Skeletal muscle tissue (tissue), 3 donors: ENCODE measurements at regions not wholly inside any gene's neighbourhood (a gene's known extent, or its start where the extent isn't known, plus 50 kb on each side); places are given as distances from the start of the nearest gene placed in this dataset.

Experiments
- H3K27ac ChIP-seq: one replicate; pipeline ENCODE4 v1.7.0; 2013; ENCODE audit warnings: mild to moderate bottlenecking, low read depth, low read length, inconsistent platforms
- H3K27me3 ChIP-seq, 3 donors: one replicate each; pipeline ENCODE4 v1.7.0; 2013; ENCODE audit warnings: low read length in 3 of 3; ENCODE audit not compliant: control insufficient read depth in 3 of 3, insufficient read depth in 3 of 3
- H3K36me3 ChIP-seq, 3 donors: one replicate each; pipeline ENCODE4 v1.7.0; 2013; ENCODE audit warnings: low read length in 3 of 3; ENCODE audit not compliant: control insufficient read depth in 3 of 3, insufficient read depth in 3 of 3
- H3K4me1 ChIP-seq, 3 donors: one replicate each; pipeline ENCODE4 v1.7.0; 2013; ENCODE audit warnings: low read length in 3 of 3, mild to moderate bottlenecking in 3 of 3; ENCODE audit not compliant: control insufficient read depth in 3 of 3, insufficient read depth in 3 of 3
- H3K4me3 ChIP-seq, 3 donors: one replicate each; pipeline ENCODE4 v1.7.0; 2013; ENCODE audit warnings: low read length in 3 of 3
- H3K9ac ChIP-seq, 3 donors: one replicate each; pipeline ENCODE4 v1.7.0; 2013; ENCODE audit warnings: low read length in 3 of 3, mild to moderate bottlenecking in 3 of 3, moderate library complexity in 2 of 3, low read depth in 1 of 3
- H3K9me3 ChIP-seq, 3 donors: one replicate each; pipeline ENCODE4 v1.7.0; 2013; ENCODE audit warnings: low read length in 3 of 3; ENCODE audit not compliant: control insufficient read depth in 3 of 3
- donor health status: Osteomylitis.

DNA sequence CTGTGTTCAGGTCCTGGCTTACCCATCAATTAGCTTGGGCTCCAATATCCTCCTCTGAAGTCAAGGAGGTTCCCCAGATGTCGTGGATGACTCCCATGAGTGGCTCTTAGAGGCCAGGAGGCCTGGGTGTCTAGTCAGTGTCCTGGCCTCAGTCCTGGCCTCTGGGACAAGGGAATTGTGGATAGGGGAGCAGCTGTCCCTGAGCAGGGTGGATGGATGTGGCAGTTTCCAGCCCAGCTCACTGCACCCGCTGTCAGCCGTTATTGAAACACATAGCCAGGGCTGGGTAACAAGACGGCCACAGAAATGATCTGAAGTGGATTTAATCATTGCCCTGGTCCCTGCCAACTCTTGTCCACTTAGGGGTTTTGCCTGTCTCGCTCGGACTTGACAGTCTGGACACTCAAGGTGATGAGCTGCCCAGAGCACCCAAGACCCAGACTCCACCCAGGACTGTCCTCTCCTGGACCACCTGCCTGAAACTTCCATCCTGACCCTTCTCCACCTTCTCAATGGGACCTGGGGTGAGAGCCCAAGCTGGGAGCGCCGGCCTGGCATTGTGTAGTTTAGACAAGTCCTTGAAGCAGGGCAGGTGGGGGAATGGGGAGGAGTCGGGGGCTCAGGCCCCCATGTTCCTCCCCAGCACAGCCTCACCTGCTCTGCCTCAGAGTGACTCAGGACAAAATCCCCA lies 182.1 kb upstream of the SDK2 start:
- Histone ChIP-seq H3K27me3 (peaks cover 3 to 36% (median 20%) of the 10 kb centered on the region in 3 donors), H3K9ac (no peak overlapping the region), H3K36me3 (no peaks in the 10 kb centered on the region), H3K4me1 (no peaks in the 10 kb centered on the region), H3K9me3 (no peaks in the 10 kb centered on the region), H3K4me3 (no peak overlapping the region), H3K27ac (no peak overlapping the region)

DNA sequence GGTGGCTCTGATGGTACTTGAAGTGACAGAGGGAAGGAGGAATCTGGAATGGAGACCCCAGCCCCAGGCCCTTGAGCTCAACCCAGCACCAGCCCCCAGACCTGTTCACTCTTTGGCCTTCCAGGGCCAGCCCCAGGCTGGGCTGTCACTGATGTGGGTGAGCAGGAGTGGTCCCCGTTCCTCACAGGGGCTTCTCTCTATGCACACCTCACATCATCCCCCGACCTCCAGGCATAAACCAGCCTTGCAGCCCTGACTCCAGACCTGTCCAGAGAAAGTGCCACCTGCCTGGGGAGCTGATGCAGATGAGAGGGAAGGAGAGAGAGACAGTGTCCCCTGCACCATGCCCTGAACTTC lies 182.6 kb upstream of the SDK2 start:
- Histone ChIP-seq H3K36me3 (no peaks in the 10 kb centered on the region), H3K9ac (no peak overlapping the region), H3K4me1 (no peaks in the 10 kb centered on the region), H3K9me3 (no peaks in the 10 kb centered on the region), H3K27me3 (peaks cover 3 to 40% (median 22%) of the 10 kb centered on the region in 3 donors), H3K4me3 (no peak overlapping the region), H3K27ac (no peak overlapping the region)

DNA sequence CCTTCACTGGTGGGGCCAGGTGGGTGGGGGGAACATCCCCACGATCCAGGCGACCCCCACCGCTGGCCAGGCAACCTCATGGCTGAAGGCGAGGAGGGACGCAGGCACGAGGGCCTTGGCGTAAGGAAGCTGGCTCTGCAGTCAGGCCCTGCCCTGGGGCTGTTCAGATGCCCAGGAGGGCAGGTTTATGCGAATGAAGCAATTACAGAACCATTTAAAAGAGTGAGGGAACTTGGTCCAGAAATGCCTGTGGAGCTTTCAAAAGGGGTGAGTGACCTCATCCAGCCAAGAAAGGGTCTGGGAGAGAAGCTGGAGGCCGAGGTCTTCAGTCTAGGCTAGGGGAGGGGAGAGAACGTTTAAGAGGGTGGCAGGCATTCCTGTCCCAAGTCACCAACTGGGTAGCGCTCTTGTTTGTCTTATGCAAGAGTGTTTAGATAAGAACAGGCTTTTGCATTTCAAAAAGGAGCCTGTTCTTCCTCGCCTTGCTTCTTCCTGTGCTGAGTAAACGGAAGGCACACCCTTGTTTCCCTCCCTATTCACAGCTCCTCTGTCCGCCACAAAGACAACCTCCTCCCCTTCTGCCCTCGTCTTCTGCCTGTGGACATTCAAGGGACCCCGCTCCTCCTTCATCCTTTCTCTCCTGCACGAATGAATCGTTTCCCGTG lies 183.5 kb upstream of the SDK2 start:
- Histone ChIP-seq H3K9ac (no peak overlapping the region), H3K9me3 (no peaks in the 10 kb centered on the region), H3K27ac (no peak overlapping the region), H3K36me3 (no peaks in the 10 kb centered on the region), H3K4me3 (no peak overlapping the region), H3K4me1 (no peaks in the 10 kb centered on the region), H3K27me3 (peaks cover 3 to 42% (median 22%) of the 10 kb centered on the region in 3 donors)

DNA sequence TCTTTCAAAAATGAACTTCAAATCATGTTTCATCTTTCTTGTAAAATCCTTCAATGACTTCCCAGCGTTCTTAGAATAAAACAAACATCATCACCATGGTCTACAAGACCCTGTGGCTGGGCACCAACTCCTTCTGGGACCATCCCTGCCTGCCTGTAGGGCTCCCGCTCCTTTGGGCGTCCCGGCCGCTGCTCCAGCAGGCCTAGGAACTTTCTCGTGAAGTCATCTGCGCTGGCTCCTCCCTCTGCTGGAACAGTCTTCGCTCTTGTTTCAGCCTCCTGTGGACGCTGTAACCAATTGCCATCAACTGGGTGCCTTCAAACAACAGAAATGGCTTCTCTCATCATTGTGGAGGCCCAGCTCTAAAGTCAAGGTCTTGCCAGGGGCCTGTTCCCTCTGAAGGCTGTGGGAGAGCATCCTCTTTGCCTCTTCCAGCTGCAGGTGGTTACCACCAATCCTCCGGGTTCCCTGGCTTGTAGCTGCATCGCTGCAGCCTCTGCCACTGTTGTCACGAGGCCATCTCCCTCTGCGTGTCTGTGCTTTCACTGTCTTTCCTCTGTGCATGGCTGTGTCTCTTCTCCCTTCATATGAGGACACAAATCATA lies 185.5 kb upstream of the SDK2 start:
- Histone ChIP-seq H3K4me3 (no peak overlapping the region), H3K9me3 (no peaks in the 10 kb centered on the region), H3K27ac (no peak overlapping the region), H3K36me3 (no peaks in the 10 kb centered on the region), H3K27me3 (peaks cover 4 to 37% (median 15%) of the 10 kb centered on the region in 3 donors), H3K4me1 (no peaks in the 10 kb centered on the region), H3K9ac (no peak overlapping the region)

DNA sequence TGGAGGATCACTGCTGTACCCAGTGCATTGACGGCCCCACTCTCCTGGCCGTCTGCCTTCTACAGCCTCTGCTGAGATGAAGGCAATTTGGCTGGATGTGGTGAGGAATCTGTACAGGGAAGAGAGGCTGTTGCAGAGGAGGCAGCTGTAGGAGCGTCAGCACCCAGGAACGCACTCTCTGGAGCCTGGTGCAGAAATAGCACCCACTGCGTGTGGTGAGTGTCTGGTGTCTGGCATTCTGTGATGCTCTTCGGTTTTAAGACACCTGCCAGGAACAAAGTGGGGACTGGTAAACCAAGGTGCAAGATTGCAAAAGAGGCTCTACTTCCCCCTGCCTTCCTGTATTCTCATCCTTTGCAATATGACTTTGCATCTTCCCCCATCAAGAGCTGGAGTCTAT lies 187.5 kb upstream of the SDK2 start:
- no peak overlapping the region for H3K27ac ChIP-seq
- H3K27me3 ChIP-seq, result peaks cover 4 to 38% (median 10%) of the 10 kb centered on the region in 3 donors
- no peaks in the 10 kb centered on the region for H3K4me1 ChIP-seq
- H3K4me3 ChIP-seq, result no peak overlapping the region
- no peaks in the 10 kb centered on the region for H3K9me3 ChIP-seq
- no peak overlapping the region for H3K9ac ChIP-seq
- H3K36me3 ChIP-seq, result no peaks in the 10 kb centered on the region

DNA sequence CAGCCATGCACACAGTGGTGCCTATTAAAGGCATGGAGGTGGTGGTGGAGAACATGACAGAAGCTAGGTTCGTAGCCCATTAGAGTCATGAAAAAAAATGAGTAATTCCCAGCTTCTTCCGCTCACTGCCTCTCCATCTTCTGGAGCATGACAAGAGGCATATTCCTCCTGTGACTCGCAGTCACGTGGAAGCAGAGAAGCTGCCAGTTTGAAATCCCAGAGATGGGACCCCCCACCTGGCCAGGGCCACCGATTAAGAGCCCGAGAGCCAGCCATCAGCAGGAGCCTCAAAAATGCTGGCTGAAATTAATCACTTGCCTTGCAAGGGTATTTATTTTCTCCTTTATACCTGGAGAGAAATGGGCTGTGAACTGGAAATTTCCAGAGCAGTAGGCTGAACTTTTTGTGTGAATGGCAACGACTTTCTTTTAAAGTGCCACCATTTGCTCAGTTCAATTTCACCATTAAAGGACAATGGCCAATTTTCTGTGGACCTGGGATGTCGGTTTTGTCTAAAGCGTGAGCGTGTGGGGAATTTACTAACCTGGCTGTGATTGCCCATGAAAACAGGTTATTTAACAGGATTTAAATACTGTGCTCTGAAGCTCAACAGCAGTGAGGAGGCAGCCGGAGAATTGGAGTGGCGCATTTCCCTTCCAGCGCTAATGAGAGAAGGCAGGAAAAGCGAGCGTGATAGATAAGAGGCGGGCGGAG lies 189.7 kb upstream of the SDK2 start:
- Histone ChIP-seq H3K4me3 (no peak overlapping the region), H3K9ac (no peak overlapping the region), H3K27me3 (peaks cover 5 to 46% (median 19%) of the 10 kb centered on the region in 3 donors), H3K36me3 (no peaks in the 10 kb centered on the region), H3K9me3 (no peaks in the 10 kb centered on the region), H3K27ac (no peak overlapping the region), H3K4me1 (no peaks in the 10 kb centered on the region)

DNA sequence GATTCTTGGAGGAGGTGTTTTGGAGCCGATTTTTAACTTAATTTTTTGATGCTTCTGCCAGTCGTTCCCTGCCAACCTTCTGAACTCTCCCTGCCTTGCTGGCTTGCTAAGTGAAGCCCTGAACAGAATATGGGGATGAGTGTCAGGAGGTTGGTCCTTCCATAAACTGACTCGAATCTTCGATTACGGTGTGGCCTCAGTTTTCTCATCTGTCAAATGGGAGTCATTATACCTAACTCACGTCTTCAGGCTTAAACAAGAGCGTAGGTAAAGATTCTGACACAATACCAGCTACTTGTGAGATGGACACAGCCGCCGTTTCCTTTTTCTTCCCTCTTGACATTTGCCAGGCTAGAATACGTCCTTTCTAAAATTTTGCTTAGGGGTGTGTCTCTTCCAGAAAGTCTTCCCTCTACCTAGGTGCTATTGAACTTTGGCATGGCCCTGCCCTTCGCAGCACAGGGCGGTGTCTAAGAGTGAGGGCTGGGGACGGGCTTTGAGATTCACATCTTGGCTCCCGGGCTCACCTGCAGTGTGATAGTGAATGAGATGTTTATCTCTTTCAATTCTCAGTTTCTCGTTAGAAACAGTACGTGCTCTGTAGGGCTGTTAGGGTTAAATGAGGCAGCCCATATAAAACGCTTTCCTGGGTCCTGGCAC lies 190.6 kb upstream of the SDK2 start:
- Histone ChIP-seq H3K4me1 (no peaks in the 10 kb centered on the region), H3K27ac (no peak overlapping the region), H3K27me3 (peaks cover 5 to 47% (median 21%) of the 10 kb centered on the region in 3 donors), H3K9me3 (no peaks in the 10 kb centered on the region), H3K4me3 (no peak overlapping the region), H3K9ac (no peak overlapping the region), H3K36me3 (no peaks in the 10 kb centered on the region)

DNA sequence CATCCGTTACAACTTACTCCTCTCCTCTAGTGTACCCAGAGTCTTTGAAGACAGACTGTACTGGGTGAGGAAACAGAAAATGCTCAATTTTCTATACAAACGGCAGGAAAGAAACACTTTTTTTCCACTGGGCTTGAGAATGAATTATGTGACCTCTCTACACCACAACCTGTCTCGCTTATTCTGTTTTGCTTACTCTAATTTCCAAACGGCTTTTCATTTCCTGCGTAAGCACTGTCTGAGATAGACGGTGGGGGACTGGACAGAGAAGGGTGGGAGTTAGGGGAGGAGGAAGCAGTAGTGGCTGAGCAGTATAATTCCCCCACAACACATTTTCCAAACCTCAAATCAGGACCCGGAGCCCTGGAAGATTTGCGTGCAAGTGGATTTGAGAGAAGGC lies 191.4 kb upstream of the SDK2 start:
- Histone ChIP-seq H3K4me1 (no peaks in the 10 kb centered on the region), H3K4me3 (no peak overlapping the region), H3K9ac (no peak overlapping the region), H3K27ac (no peak overlapping the region), H3K36me3 (no peaks in the 10 kb centered on the region), H3K9me3 (no peaks in the 10 kb centered on the region), H3K27me3 (peaks cover 5 to 47% (median 21%) of the 10 kb centered on the region in 3 donors)

DNA sequence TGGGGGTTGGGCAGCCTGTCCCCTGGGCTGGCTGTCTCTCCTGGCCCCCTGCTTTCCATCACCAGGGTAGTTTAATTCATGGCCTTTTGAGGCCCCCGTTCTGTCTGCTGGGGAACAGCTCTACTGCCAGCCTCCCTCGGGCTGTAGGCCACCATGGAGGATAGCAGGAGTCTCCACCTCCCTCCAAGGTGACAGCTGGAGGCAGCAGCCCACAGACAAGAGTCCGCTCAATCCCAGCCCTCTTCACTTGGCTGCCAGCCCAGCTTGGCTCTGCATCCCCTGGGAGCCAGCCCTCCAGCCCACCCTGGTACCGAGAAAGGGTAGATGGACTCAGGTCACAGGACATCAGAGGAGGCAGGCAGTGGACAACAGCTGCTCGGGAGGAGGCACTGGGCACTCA lies 194.6 kb upstream of the SDK2 start:
- H3K9ac ChIP-seq, result no peak overlapping the region
- no peaks in the 10 kb centered on the region for H3K9me3 ChIP-seq
- no peak overlapping the region for H3K4me3 ChIP-seq
- H3K4me1 ChIP-seq, result no peaks in the 10 kb centered on the region
- H3K27ac ChIP-seq, result no peak overlapping the region
- H3K27me3 ChIP-seq, result peaks cover 5 to 46% (median 18%) of the 10 kb centered on the region in 3 donors
- no peaks in the 10 kb centered on the region for H3K36me3 ChIP-seq
